CD4-positive, alpha-beta T cell treated with Interleukin-1 beta for 1 hour (primary cell): ENCODE measurements at regions not wholly inside any gene's neighbourhood (a gene's known extent, or its start where the extent isn't known, plus 50 kb on each side); places are given as distances from the start of the nearest gene placed in this dataset.
A peak's percentile ranks its signal among the peaks of the same experiment; 100 is the strongest.
"Not testable (repeated sequence)": the region's sequence is repeated elsewhere in the genome, so short reads cannot be mapped to it uniquely, and the experiment has no call there.

Experiments
- DNase-seq, 2 donors: peaks; one replicate each; pipeline ENCODE4 v3.0.0-alpha.2; 2020 to 2022

- DNase-seq = no peak
Observed at GRCh38 chr9:115495052-115495635, 377.2 kb upstream of the TNC start.

GRCh38 chr9:115495836-115496235, 377.9 kb upstream of the TNC start:
- no peak for DNase-seq

GRCh38 chr9:115498303-115498702, 380.3 kb upstream of the TNC start:
- DNase-seq = no peak

- DNase-seq = no peak
Observed at GRCh38 chr9:115507148-115507547, 389.2 kb upstream of the TNC start.

GRCh38 chr9:115513148-115513547, 395.2 kb upstream of the TNC start:
- no peak for DNase-seq

- DNase-seq = no peak
Observed at GRCh38 chr9:115514454-115514853, 396.5 kb upstream of the TNC start.

- no peak for DNase-seq
Observed at GRCh38 chr9:115517335-115518075, 399.5 kb upstream of the TNC start.

GRCh38 chr9:115520646-115521045, 402.7 kb upstream of the TNC start:
- no peak for DNase-seq

- DNase-seq = no peak
Observed at GRCh38 chr9:115522912-115523311, 405.0 kb upstream of the TNC start.

- DNase-seq = peak in 1 of 2 donors; percentile 32
Observed at GRCh38 chr9:115524453-115525059, 406.6 kb upstream of the TNC start.

- no peak for DNase-seq
Observed at GRCh38 chr9:115525111-115526058, 407.4 kb upstream of the TNC start.

- no peak for DNase-seq
Observed at GRCh38 chr9:115531410-115532125, 413.6 kb upstream of the TNC start.

GRCh38 chr9:115533511-115533910, 415.6 kb upstream of the TNC start:
- no peak for DNase-seq

- DNase-seq = no peak
Observed at GRCh38 chr9:115540091-115540490, 422.1 kb upstream of the TNC start.

GRCh38 chr9:115543511-115543910, 425.6 kb upstream of the TNC start:
- no peak for DNase-seq

GRCh38 chr9:115548609-115549260, 430.8 kb upstream of the TNC start:
- no peak for DNase-seq

GRCh38 chr9:115551396-115551795, 433.4 kb upstream of the TNC start:
- no peak for DNase-seq

GRCh38 chr9:115553060-115553773, 435.3 kb upstream of the TNC start:
- no peak for DNase-seq

GRCh38 chr9:115556432-115556831, 438.5 kb upstream of the TNC start:
- DNase-seq = no peak

- no peak for DNase-seq
Observed at GRCh38 chr9:115575147-115575546, 457.2 kb upstream of the TNC start.

GRCh38 chr9:115585458-115585857, 467.5 kb upstream of the TNC start:
- not testable (repeated sequence) for DNase-seq
